Esophagus muscularis mucosa (tissue), 4 donors: ENCODE measurements at regions not wholly inside any gene's neighbourhood (a gene's known extent, or its start where the extent isn't known, plus 50 kb on each side); places are given as distances from the start of the nearest gene placed in this dataset.

ENCODE experiments used
- DNase-seq: peaks from one replicate; pipeline ENCODE4 v3.0.0-alpha.2; 2017; ENCODE audit errors: extremely low spot score
- H3K27ac ChIP-seq, 4 donors: fragments of 200-600 bp; sonication (generic); replicated peaks in 1 of 4; 1 replicate in 3 of 4; 2 replicates in 1 of 4; pipeline ENCODE4 v1.5.1; 2016 to 2019; ENCODE audit warnings: mild to moderate bottlenecking in 1 of 4
- H3K27me3 ChIP-seq, 4 donors: fragments of 200-600 bp; sonication (generic); one replicate each; pipeline versions ENCODE4 v1.5.1 to v1.6.0; 2016 to 2019
- H3K36me3 ChIP-seq, 4 donors: fragments of 200-600 bp; sonication (generic); one replicate each; pipeline ENCODE4 v1.5.1; 2016 to 2019
- H3K4me1 ChIP-seq, 4 donors: fragments of 200-600 bp; sonication (generic); one replicate each; pipeline ENCODE4 v1.5.1; 2016 to 2019
- H3K4me3 ChIP-seq, 4 donors: fragments of 200-600 bp; sonication (generic); 1 replicate in 2 of 4; 2 replicates in 2 of 4; pipeline ENCODE4 v1.5.1; 2016 to 2019; ENCODE audit warnings: mild to moderate bottlenecking in 4 of 4, moderate library complexity in 1 of 4
- H3K9me3 ChIP-seq, 4 donors: fragments of 200-600 bp; sonication (generic); 1 replicate in 3 of 4; 2 replicates in 1 of 4; pipeline ENCODE4 v1.5.1; 2016 to 2019
- EP300 ChIP-seq: sonication (generic); formaldehyde crosslinking; IDR thresholded peaks from one replicate; pipeline ENCODE4 v1.6.1; 2017; ENCODE audit warnings: antibody characterized with exemption
- POLR2A ChIP-seq: fragments of 450-650 bp; IDR thresholded peaks from one replicate; pipeline ENCODE4 v1.6.1; 2017; ENCODE audit warnings: antibody characterized with exemption, moderate library complexity, mild to moderate bottlenecking, low read depth
- POLR2AphosphoS5 ChIP-seq, 2 donors: sonication (generic); formaldehyde crosslinking; IDR thresholded peaks; one replicate each; pipeline ENCODE4 v1.6.1; 2017; ENCODE audit warnings: antibody characterized with exemption in 2 of 2
- WGBS: methylation state at CpG from one replicate; pipeline ENCODE4 v1.1.5; 2018; 5-methylcytosine and 5-hydroxymethylcytosine counted together
- intact Hi-C: fragments of 100-400 bp; cut with DNase I; formaldehyde crosslinking; loops from one replicate; pipeline ENCODE4 v1.15.1; 2023
- TF ChIP-seq, protein P1 (sequence below), 3 experiments: fragments of 200-600 bp in 2 of 3; fragments of 450-650 bp in 1 of 3; sonication (generic) in 2 of 3; IDR thresholded peaks; one replicate each; pipeline ENCODE4 v1.5.1; 2017 to 2019; ENCODE audit warnings: antibody characterized with exemption in 3 of 3, mild to moderate bottlenecking in 2 of 3, moderate library complexity in 1 of 3

DNA sequence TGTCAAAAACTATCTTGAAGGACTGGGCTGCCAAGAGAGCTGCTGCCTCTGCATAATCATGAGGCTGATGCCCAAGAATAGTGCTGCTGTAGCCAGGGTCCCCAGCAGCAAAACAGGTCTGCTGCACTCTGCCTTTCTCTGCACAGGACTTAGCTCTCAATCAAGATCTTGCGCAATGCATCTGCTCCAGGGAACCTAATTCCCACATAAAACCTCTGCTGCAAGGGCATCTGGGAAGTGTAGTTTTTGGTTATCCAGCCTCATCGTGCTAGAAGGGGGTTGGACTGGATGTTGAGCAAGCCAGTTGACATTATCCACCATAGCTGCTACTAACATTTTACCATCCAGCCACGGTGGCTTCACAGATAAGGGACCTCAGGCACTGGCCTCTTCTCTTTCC is 192.7 kb downstream of the C11orf91 start:
- WGBS = 64% methylated on average over 3 of the region's 3 CpGs
- intact Hi-C loops = no loop called here
- Histone ChIP-seq H3K9me3 (no peaks in the 10 kb centered on the region), H3K4me3 (no peak overlapping the region), H3K4me1 (no peaks in the 10 kb centered on the region), H3K36me3 (no peaks in the 10 kb centered on the region), H3K27ac (no peak overlapping the region), H3K27me3 (peaks cover 0 to 8% (median 0%) of the 10 kb centered on the region in 4 donors)
- TF ChIP-seq POLR2A (no peak), EP300 (no peak), POLR2AphosphoS5 (IDR thresholded peaks at IDR 0.05) (no peak)
- TF ChIP-seq, protein P1, sequence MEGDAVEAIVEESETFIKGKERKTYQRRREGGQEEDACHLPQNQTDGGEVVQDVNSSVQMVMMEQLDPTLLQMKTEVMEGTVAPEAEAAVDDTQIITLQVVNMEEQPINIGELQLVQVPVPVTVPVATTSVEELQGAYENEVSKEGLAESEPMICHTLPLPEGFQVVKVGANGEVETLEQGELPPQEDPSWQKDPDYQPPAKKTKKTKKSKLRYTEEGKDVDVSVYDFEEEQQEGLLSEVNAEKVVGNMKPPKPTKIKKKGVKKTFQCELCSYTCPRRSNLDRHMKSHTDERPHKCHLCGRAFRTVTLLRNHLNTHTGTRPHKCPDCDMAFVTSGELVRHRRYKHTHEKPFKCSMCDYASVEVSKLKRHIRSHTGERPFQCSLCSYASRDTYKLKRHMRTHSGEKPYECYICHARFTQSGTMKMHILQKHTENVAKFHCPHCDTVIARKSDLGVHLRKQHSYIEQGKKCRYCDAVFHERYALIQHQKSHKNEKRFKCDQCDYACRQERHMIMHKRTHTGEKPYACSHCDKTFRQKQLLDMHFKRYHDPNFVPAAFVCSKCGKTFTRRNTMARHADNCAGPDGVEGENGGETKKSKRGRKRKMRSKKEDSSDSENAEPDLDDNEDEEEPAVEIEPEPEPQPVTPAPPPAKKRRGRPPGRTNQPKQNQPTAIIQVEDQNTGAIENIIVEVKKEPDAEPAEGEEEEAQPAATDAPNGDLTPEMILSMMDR (IDR thresholded peaks at IDR 0.05) = no peak
- peak; percentile 86 for DNase-seq

GRCh38 chr11:33507356-33507755 is 193.3 kb downstream of the C11orf91 start:
- 85% methylated on average over 3 of the region's 3 CpGs for WGBS
- intact Hi-C loops = no loop called here
- TF ChIP-seq, protein P1 (IDR thresholded peaks at IDR 0.05) = no peak
- no peak for TF ChIP-seq EP300
- no peak for TF ChIP-seq POLR2A
- no peak for TF ChIP-seq POLR2AphosphoS5 (IDR thresholded peaks at IDR 0.05)

GRCh38 chr11:33505093-33505492 is 195.5 kb downstream of the C11orf91 start:
- intact Hi-C loops = no loop called here
- Histone ChIP-seq H3K4me1 (no peaks in the 10 kb centered on the region), H3K4me3 (no peak overlapping the region), H3K36me3 (no peaks in the 10 kb centered on the region), H3K27me3 (peaks cover 0 to 6% (median 0%) of the 10 kb centered on the region in 4 donors), H3K27ac (no peak overlapping the region), H3K9me3 (no peaks in the 10 kb centered on the region)
- peak; percentile 45 for DNase-seq
- TF ChIP-seq POLR2A (no peak), POLR2AphosphoS5 (IDR thresholded peaks at IDR 0.05) (no peak), EP300 (no peak)
- TF ChIP-seq, protein P1 (IDR thresholded peaks at IDR 0.05) = no peak
- WGBS = 74% methylated on average over 3 of the region's 3 CpGs

More at GRCh38 chr11:33507356-33507755, 193.3 kb downstream of the C11orf91 start:
- no peak overlapping the region for H3K4me3 ChIP-seq
- no peaks in the 10 kb centered on the region for H3K9me3 ChIP-seq
- peak; percentile 60 for DNase-seq
- no peak overlapping the region for H3K27ac ChIP-seq
- peaks cover 0 to 6% (median 0%) of the 10 kb centered on the region in 4 donors for H3K27me3 ChIP-seq
- no peaks in the 10 kb centered on the region for H3K4me1 ChIP-seq
- no peaks in the 10 kb centered on the region for H3K36me3 ChIP-seq

DNA sequence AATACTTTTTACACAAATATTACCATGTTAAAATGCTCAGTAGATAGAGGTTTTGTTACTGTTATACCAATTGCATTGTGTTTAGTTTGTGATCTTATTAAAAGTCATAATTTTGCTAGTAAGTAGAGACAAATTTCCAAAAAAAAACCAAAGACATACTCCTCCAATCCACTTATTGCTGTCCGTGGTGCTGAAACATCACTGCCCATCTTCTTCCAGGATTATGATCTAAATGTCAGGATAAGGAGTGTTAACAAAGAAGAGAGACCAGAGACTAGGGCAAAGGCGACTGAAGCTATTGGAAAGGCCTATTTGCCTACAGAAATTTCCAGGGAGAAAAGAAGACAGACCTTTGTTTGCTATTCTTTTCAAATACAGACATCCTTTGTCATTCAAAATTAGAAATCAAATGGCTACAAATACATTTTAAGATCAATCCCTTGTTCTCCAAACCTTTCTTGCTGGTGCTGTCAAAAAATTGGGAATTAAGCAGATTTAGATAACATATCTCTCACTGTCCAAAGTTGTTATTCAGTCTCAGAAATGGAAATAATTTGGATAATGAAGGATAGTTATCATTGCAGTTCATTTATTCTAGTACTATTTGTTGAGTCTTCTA is 199.7 kb downstream of the C11orf91 start:
- WGBS = 28% methylated on average over 2 of the region's 2 CpGs
- no peak overlapping the region for H3K4me3 ChIP-seq
- peaks cover 0 to 7% (median 0%) of the 10 kb centered on the region in 4 donors for H3K27me3 ChIP-seq
- no peak for DNase-seq
- peaks cover 0 to 2% (median 0%) of the 10 kb centered on the region in 4 donors for H3K9me3 ChIP-seq
- H3K36me3 ChIP-seq = no peaks in the 10 kb centered on the region
- H3K4me1 ChIP-seq = no peaks in the 10 kb centered on the region
- no peak overlapping the region for H3K27ac ChIP-seq
- intact Hi-C loops = no loop called here
- TF ChIP-seq POLR2A = no peak
- TF ChIP-seq POLR2AphosphoS5 (IDR thresholded peaks at IDR 0.05) = no peak
- TF ChIP-seq, protein P1 (IDR thresholded peaks at IDR 0.05) = no peak
- no peak for TF ChIP-seq EP300

GRCh38 chr11:33500332-33500731 is 200.3 kb downstream of the C11orf91 start:
- H3K27me3 ChIP-seq = peaks cover 0 to 9% (median 0%) of the 10 kb centered on the region in 4 donors
- H3K9me3 ChIP-seq = peaks cover 0 to 4% (median 0%) of the 10 kb centered on the region in 4 donors
- no peak for DNase-seq
- H3K4me3 ChIP-seq = no peak overlapping the region
- no peaks in the 10 kb centered on the region for H3K36me3 ChIP-seq
- H3K27ac ChIP-seq = no peak overlapping the region
- TF ChIP-seq POLR2AphosphoS5 (IDR thresholded peaks at IDR 0.05) = no peak
- TF ChIP-seq POLR2A = no peak
- TF ChIP-seq, protein P1 (IDR thresholded peaks at IDR 0.05) = no peak
- TF ChIP-seq EP300 = no peak
- intact Hi-C loops = no loop called here
- 93% methylated on average over 1 of the region's 1 CpG for WGBS
- no peaks in the 10 kb centered on the region for H3K4me1 ChIP-seq
